VCaP (cell line): ENCODE measurements at regions not wholly inside any gene's neighbourhood (a gene's known extent, or its start where the extent isn't known, plus 50 kb on each side); places are given as distances from the start of the nearest gene placed in this dataset.

Experiments
- H3K27ac ChIP-seq: fragments of 450-650 bp; 2 replicates; pipeline ENCODE4 v1.5.1; 2017
- CTCF ChIP-seq: fragments of 450-650 bp; conservative IDR thresholded peaks from 2 replicates; pipeline ENCODE4 v1.5.1; 2017; ENCODE audit warnings: mild to moderate bottlenecking, moderate library complexity

- H3K27ac ChIP-seq, result no peak overlapping the region
- TF ChIP-seq CTCF, result no peak
Measured at GRCh38 chr4:4763822-4764557, 95.5 kb upstream of the MSX1 start.

GRCh38 chr4:4762909-4763821, 96.3 kb upstream of the MSX1 start:
- no peak for TF ChIP-seq CTCF
- no peak overlapping the region for H3K27ac ChIP-seq

- TF ChIP-seq CTCF, result no peak
- no peak overlapping the region for H3K27ac ChIP-seq
Measured at GRCh38 chr4:4762300-4762699, 97.2 kb upstream of the MSX1 start.

GRCh38 chr4:4761128-4761982, 98.1 kb upstream of the MSX1 start:
- no peak for TF ChIP-seq CTCF
- H3K27ac ChIP-seq, result no peak overlapping the region

GRCh38 chr4:4759883-4760282, 99.6 kb upstream of the MSX1 start:
- no peak for TF ChIP-seq CTCF
- no peak overlapping the region for H3K27ac ChIP-seq

- H3K27ac ChIP-seq, result no peak overlapping the region
- TF ChIP-seq CTCF, result no peak
Measured at GRCh38 chr4:4759232-4759631, 100.2 kb upstream of the MSX1 start.

- no peak for TF ChIP-seq CTCF
- no peak overlapping the region for H3K27ac ChIP-seq
Measured at GRCh38 chr4:4758681-4759080, 100.8 kb upstream of the MSX1 start.
